ENCODE measurements at regions not wholly inside any gene's neighbourhood (a gene's known extent, or its start where the extent isn't known, plus 50 kb on each side); places are given as distances from the start of the nearest gene placed in this dataset.

GRCh38 chr6:88232753-88233152, 66.6 kb upstream of the CNR1 start:
- no peak overlapping the region for H3K4me3 ChIP-seq
- no peak for DNase-seq (ENCODE audit: low spot score)
- H3K27me3 ChIP-seq, result no peaks in the 10 kb centered on the region
- no peak overlapping the region for H2AFZ ChIP-seq
- H3K27ac ChIP-seq, result no peak overlapping the region
- TF ChIP-seq EZH2phosphoT487 (IDR thresholded peaks at IDR 0.05; ENCODE audit: low read depth, severe bottlenecking, unreplicated experiment) (no peak), CTCF (IDR thresholded peaks at IDR 0.05; ENCODE audit: poor library complexity) (no peak), EZH2 (IDR thresholded peaks at IDR 0.05; ENCODE audit: borderline replicate concordance) (no peak)
- H4K20me1 ChIP-seq (ENCODE audit: insufficient read depth, poor library complexity, severe bottlenecking), result no peaks in the 10 kb centered on the region
- no peaks in the 10 kb centered on the region for H3K79me2 ChIP-seq
- peaks cover 14% of the 10 kb centered on the region for H3K9me3 ChIP-seq (ENCODE audit: low read depth)
- H3K9me2 ChIP-seq (replicated peaks; ENCODE audit: insufficient read depth), result no peaks in the 10 kb centered on the region
- H3K4me2 ChIP-seq, result no peak overlapping the region
- WGBS (ENCODE audit: low lambda C conversion rate, missing lambda C conversion rate), result 79% methylated on average over 1 of the region's 1 CpG
- no peaks in the 10 kb centered on the region for H3K4me1 ChIP-seq (ENCODE audit: insufficient read depth)
- H3K36me3 ChIP-seq (replicated peaks; ENCODE audit: insufficient read depth, low read depth), result no peaks in the 10 kb centered on the region

GRCh38 chr6:88223298-88223697, 57.2 kb upstream of the CNR1 start:
- H3K27ac ChIP-seq, result no peak overlapping the region
- DNase-seq (ENCODE audit: low spot score), result no peak
- H2AFZ ChIP-seq, result no peak overlapping the region
- TF ChIP-seq CTCF (IDR thresholded peaks at IDR 0.05; ENCODE audit: poor library complexity) (no peak), EZH2phosphoT487 (IDR thresholded peaks at IDR 0.05; ENCODE audit: low read depth, severe bottlenecking, unreplicated experiment) (no peak), EZH2 (IDR thresholded peaks at IDR 0.05; ENCODE audit: borderline replicate concordance) (no peak)
- 91% methylated on average over 1 of the region's 1 CpG for WGBS (ENCODE audit: low lambda C conversion rate, missing lambda C conversion rate)
- H3K36me3 ChIP-seq (replicated peaks; ENCODE audit: insufficient read depth, low read depth), result no peaks in the 10 kb centered on the region
- H3K79me2 ChIP-seq, result no peaks in the 10 kb centered on the region
- H3K4me3 ChIP-seq, result no peak overlapping the region
- H3K9me3 ChIP-seq (ENCODE audit: low read depth), result no peaks in the 10 kb centered on the region
- H3K4me2 ChIP-seq, result no peak overlapping the region
- no peaks in the 10 kb centered on the region for H3K4me1 ChIP-seq (ENCODE audit: insufficient read depth)
- no peaks in the 10 kb centered on the region for H3K27me3 ChIP-seq
- H4K20me1 ChIP-seq (ENCODE audit: insufficient read depth, poor library complexity, severe bottlenecking), result no peaks in the 10 kb centered on the region
- no peaks in the 10 kb centered on the region for H3K9me2 ChIP-seq (replicated peaks; ENCODE audit: insufficient read depth)

GRCh38 chr6:88220493-88220892, 54.3 kb upstream of the CNR1 start:
- no peak overlapping the region for H3K27ac ChIP-seq
- no peaks in the 10 kb centered on the region for H3K27me3 ChIP-seq
- no peak overlapping the region for H3K4me2 ChIP-seq
- DNase-seq (ENCODE audit: low spot score), result peak; percentile 38
- WGBS (ENCODE audit: low lambda C conversion rate, missing lambda C conversion rate), result 69% methylated on average over 2 of the region's 2 CpGs
- H3K4me3 ChIP-seq, result no peak overlapping the region
- H3K36me3 ChIP-seq (replicated peaks; ENCODE audit: insufficient read depth, low read depth), result no peaks in the 10 kb centered on the region
- H3K9me3 ChIP-seq (ENCODE audit: low read depth), result no peaks in the 10 kb centered on the region
- H2AFZ ChIP-seq, result no peak overlapping the region
- no peaks in the 10 kb centered on the region for H3K4me1 ChIP-seq (ENCODE audit: insufficient read depth)
- H4K20me1 ChIP-seq (ENCODE audit: insufficient read depth, poor library complexity, severe bottlenecking), result no peaks in the 10 kb centered on the region
- no peaks in the 10 kb centered on the region for H3K9me2 ChIP-seq (replicated peaks; ENCODE audit: insufficient read depth)
- no peaks in the 10 kb centered on the region for H3K79me2 ChIP-seq
- TF ChIP-seq CTCF (IDR thresholded peaks at IDR 0.05; ENCODE audit: poor library complexity) (no peak), EZH2 (IDR thresholded peaks at IDR 0.05; ENCODE audit: borderline replicate concordance) (no peak), EZH2phosphoT487 (IDR thresholded peaks at IDR 0.05; ENCODE audit: low read depth, severe bottlenecking, unreplicated experiment) (no peak)

- WGBS (ENCODE audit: low lambda C conversion rate, missing lambda C conversion rate), result 93% methylated on average over 2 of the region's 2 CpGs
- H3K36me3 ChIP-seq (replicated peaks; ENCODE audit: insufficient read depth, low read depth), result no peaks in the 10 kb centered on the region
- no peak for TF ChIP-seq CTCF (IDR thresholded peaks at IDR 0.05; ENCODE audit: poor library complexity)
- no peaks in the 10 kb centered on the region for H3K79me2 ChIP-seq
- no peaks in the 10 kb centered on the region for H3K4me1 ChIP-seq (ENCODE audit: insufficient read depth)
- no peaks in the 10 kb centered on the region for H3K9me2 ChIP-seq (replicated peaks; ENCODE audit: insufficient read depth)
- H4K20me1 ChIP-seq (ENCODE audit: insufficient read depth, poor library complexity, severe bottlenecking), result no peaks in the 10 kb centered on the region
- no peaks in the 10 kb centered on the region for H3K9me3 ChIP-seq (ENCODE audit: low read depth)
- no peak overlapping the region for H3K4me3 ChIP-seq
- peaks cover 3% of the 10 kb centered on the region for H3K27me3 ChIP-seq
- no peak overlapping the region for H2AFZ ChIP-seq
- no peak overlapping the region for H3K4me2 ChIP-seq
- no peak overlapping the region for H3K27ac ChIP-seq
- DNase-seq (ENCODE audit: low spot score), result no peak
Observed at GRCh38 chr6:88216182-88216581, 50.0 kb upstream of the CNR1 start.
